Gastrocnemius medialis (tissue), 4 donors: ENCODE measurements at regions not wholly inside any gene's neighbourhood (a gene's known extent, or its start where the extent isn't known, plus 50 kb on each side); places are given as distances from the start of the nearest gene placed in this dataset.

Experiments used
- POLR2A ChIP-seq, 2 donors: fragments of 450-650 bp; IDR thresholded peaks; one replicate each; pipeline ENCODE4 v1.6.1; 2017; ENCODE audit warnings: antibody characterized with exemption in 2 of 2, mild to moderate bottlenecking in 2 of 2, moderate library complexity in 2 of 2
- TF ChIP-seq, protein P1 (sequence below), 5 experiments: fragments of 450-650 bp in 3 of 5; fragments of 200-600 bp in 2 of 5; sonication (generic) in 2 of 5; IDR thresholded peaks in 4 of 5; conservative IDR thresholded peaks in 1 of 5; 1 replicate in 4 of 5; 2 replicates in 1 of 5; pipeline ENCODE4 v1.5.1; 2016 to 2019; ENCODE audit warnings: antibody characterized with exemption in 5 of 5, mild to moderate bottlenecking in 3 of 5, moderate library complexity in 3 of 5

DNA sequence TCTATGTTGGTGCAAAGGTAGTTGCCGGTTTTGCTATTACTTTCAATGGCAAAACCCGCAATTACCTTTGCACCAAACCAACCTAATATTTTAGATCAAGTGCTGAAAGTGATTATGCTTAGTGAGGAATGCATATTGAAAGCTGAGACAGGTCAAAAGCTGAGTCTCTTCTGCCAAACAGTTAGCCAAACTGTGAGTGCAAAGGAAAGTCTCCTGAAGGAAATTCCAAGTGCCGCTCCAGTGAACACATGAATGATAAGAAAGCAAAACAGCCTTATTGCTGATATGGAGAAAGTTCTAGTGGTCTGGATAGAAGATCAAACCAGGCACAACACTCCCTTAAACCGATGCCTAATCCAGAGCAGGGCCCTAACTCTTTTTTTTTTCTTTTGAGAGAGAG is 83.1 kb upstream of the ERRFI1 start:
- no peak for TF ChIP-seq POLR2A (IDR thresholded peaks at IDR 0.05)
- TF ChIP-seq, protein P1, sequence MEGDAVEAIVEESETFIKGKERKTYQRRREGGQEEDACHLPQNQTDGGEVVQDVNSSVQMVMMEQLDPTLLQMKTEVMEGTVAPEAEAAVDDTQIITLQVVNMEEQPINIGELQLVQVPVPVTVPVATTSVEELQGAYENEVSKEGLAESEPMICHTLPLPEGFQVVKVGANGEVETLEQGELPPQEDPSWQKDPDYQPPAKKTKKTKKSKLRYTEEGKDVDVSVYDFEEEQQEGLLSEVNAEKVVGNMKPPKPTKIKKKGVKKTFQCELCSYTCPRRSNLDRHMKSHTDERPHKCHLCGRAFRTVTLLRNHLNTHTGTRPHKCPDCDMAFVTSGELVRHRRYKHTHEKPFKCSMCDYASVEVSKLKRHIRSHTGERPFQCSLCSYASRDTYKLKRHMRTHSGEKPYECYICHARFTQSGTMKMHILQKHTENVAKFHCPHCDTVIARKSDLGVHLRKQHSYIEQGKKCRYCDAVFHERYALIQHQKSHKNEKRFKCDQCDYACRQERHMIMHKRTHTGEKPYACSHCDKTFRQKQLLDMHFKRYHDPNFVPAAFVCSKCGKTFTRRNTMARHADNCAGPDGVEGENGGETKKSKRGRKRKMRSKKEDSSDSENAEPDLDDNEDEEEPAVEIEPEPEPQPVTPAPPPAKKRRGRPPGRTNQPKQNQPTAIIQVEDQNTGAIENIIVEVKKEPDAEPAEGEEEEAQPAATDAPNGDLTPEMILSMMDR (IDR thresholded peaks at IDR 0.05 in 4 of 5, conservative IDR thresholded peaks at IDR 0.05 in 1 of 5): no peak
